ENCODE measurements at regions not wholly inside any gene's neighbourhood (a gene's known extent, or its start where the extent isn't known, plus 50 kb on each side); places are given as distances from the start of the nearest gene placed in this dataset.

- intact Hi-C loops (cut with micrococcal nuclease): no loop called here
- H3K9me3 ChIP-seq (replicated peaks in 1 of 2; ENCODE audit: control insufficient read depth in 1 of 2, insufficient read depth in 1 of 2, low read length in 2 of 2): peaks cover 10% of the 10 kb centered on the region in 2 donors
- H3K9ac ChIP-seq (ENCODE audit: insufficient read depth, low read length, poor library complexity, severe bottlenecking): no peak overlapping the region
- H2AFZ ChIP-seq (ENCODE audit: insufficient read depth, low read depth, low read length, poor library complexity, severe bottlenecking): no peak overlapping the region
- H3K4me3 ChIP-seq (replicated peaks in 1 of 3; ENCODE audit: low read depth in 2 of 3, low read length in 3 of 3): no peak overlapping the region
- no peak overlapping the region for H3K4me3 Mint-ChIP-seq
- no peak overlapping the region for H3K27ac ChIP-seq (ENCODE audit: low read depth in 1 of 2, low read length in 2 of 2)
- H3K4me1 ChIP-seq (ENCODE audit: control insufficient read depth in 1 of 2, insufficient read depth in 2 of 2, low read length in 2 of 2): no peaks in the 10 kb centered on the region
- no peaks in the 10 kb centered on the region for H3K36me3 ChIP-seq (replicated peaks in 1 of 2; ENCODE audit: control insufficient read depth in 1 of 2, insufficient read depth in 2 of 2, low read length in 2 of 2)
- no peaks in the 10 kb centered on the region for H3K4me1 Mint-ChIP-seq
- H3K27me3 Mint-ChIP-seq (ENCODE audit: low read depth in 3 of 3): peaks cover 0 to 6% (median 0%) of the 10 kb centered on the region in 3 donors
- no peaks in the 10 kb centered on the region for H4K20me1 ChIP-seq (ENCODE audit: insufficient read depth, low read length)
- H3K79me2 ChIP-seq (ENCODE audit: insufficient read depth, low read length): no peaks in the 10 kb centered on the region
- peaks cover 2 to 13% (median 8%) of the 10 kb centered on the region in 7 donors for H3K9me3 Mint-ChIP-seq
- DNase-seq: no peak
- H3K27me3 ChIP-seq (ENCODE audit: control insufficient read depth in 2 of 2, insufficient read depth in 2 of 2, low read length in 2 of 2): no peaks in the 10 kb centered on the region
- no peaks in the 10 kb centered on the region for H3K36me3 Mint-ChIP-seq
- TF ChIP-seq CTCF (IDR thresholded peaks at IDR 0.05): no peak
- no peak overlapping the region for H3K4me2 ChIP-seq (replicated peaks; ENCODE audit: extremely low read depth, low read length, poor library complexity, severe bottlenecking)
- WGBS (ENCODE audit: insufficient coverage): 84% methylated on average over 4 of the region's 5 CpGs
- H3K27ac Mint-ChIP-seq: no peak overlapping the region
Measured at GRCh38 chr13:34038541-34039068, 220.7 kb downstream of the RFC3 start.

GRCh38 chr13:34039678-34040077 is 221.7 kb downstream of the RFC3 start:
- no peaks in the 10 kb centered on the region for H3K4me1 Mint-ChIP-seq

More at GRCh38 chr13:34039678-34040077, 221.7 kb downstream of the RFC3 start:
- Histone ChIP-seq H3K9me3 (replicated peaks in 1 of 2; ENCODE audit: control insufficient read depth in 1 of 2, insufficient read depth in 1 of 2, low read length in 2 of 2) (peaks cover 5 to 8% of the 10 kb centered on the region in 2 donors), H3K4me2 (replicated peaks; ENCODE audit: extremely low read depth, low read length, poor library complexity, severe bottlenecking) (no peak overlapping the region), H3K4me1 (ENCODE audit: control insufficient read depth in 1 of 2, insufficient read depth in 2 of 2, low read length in 2 of 2) (no peaks in the 10 kb centered on the region), H3K27ac (ENCODE audit: low read depth in 1 of 2, low read length in 2 of 2) (no peak overlapping the region), H3K36me3 (replicated peaks in 1 of 2; ENCODE audit: control insufficient read depth in 1 of 2, insufficient read depth in 2 of 2, low read length in 2 of 2) (no peaks in the 10 kb centered on the region), H3K79me2 (ENCODE audit: insufficient read depth, low read length) (no peaks in the 10 kb centered on the region), H3K27me3 (ENCODE audit: control insufficient read depth in 2 of 2, insufficient read depth in 2 of 2, low read length in 2 of 2) (no peaks in the 10 kb centered on the region), H2AFZ (ENCODE audit: insufficient read depth, low read depth, low read length, poor library complexity, severe bottlenecking) (no peak overlapping the region), H3K4me3 (replicated peaks in 1 of 3; ENCODE audit: low read depth in 2 of 3, low read length in 3 of 3) (no peak overlapping the region), H3K9ac (ENCODE audit: insufficient read depth, low read length, poor library complexity, severe bottlenecking) (no peak overlapping the region), H4K20me1 (ENCODE audit: insufficient read depth, low read length) (no peaks in the 10 kb centered on the region)
- Mint-ChIP-seq H3K4me3 (no peak overlapping the region), H3K9me3 (peaks cover 2 to 14% (median 8%) of the 10 kb centered on the region in 7 donors), H3K27me3 (ENCODE audit: low read depth in 3 of 3) (peaks cover 0 to 6% (median 0%) of the 10 kb centered on the region in 3 donors), H3K36me3 (no peaks in the 10 kb centered on the region), H3K27ac (peak overlapping the region in 1 of 7 donors; percentile 30)
- intact Hi-C loops (cut with micrococcal nuclease): no loop called here
- no peak for TF ChIP-seq CTCF (IDR thresholded peaks at IDR 0.05)
- DNase-seq: no peak
- WGBS (ENCODE audit: insufficient coverage): 91% methylated on average over 1 of the region's 1 CpG
